Activated naive CD4-positive, alpha-beta T cell (primary cell): ENCODE measurements at regions not wholly inside any gene's neighbourhood (a gene's known extent, or its start where the extent isn't known, plus 50 kb on each side); places are given as distances from the start of the nearest gene placed in this dataset.
"Not testable (repeated sequence)": the region's sequence is repeated elsewhere in the genome, so short reads cannot be mapped to it uniquely, and the experiment has no call there.

Source experiments
- DNase-seq, 4 experiments: peaks; one replicate each; lab custom pipeline; 2025; lab: John Stamatoyannopoulos, UW

DNA sequence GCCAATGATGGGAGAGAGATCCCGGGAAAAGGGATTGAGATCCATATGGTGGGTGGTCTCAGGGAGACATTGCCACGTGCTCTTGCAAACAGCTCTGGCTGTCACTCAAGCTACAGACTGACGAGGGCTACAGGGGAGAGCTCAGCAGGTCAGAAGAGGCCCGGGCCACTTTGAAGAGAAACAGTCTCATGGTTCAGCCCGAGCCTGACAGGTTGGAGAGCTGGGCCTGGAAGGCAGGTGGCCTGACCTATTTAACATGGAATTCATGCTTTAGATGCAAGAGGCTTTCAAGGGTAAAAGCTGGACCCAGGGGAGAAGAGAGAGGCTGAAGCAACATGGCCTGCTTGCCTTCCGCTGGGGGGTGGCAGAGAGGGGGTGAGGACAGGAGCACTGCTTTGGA lies 81.0 kb upstream of the BRD7 start:
- no peak for DNase-seq

- DNase-seq = no peak
These were observed 80.2 kb upstream of the BRD7 start for GRCh38 chr16:50448981-50449380.

DNA sequence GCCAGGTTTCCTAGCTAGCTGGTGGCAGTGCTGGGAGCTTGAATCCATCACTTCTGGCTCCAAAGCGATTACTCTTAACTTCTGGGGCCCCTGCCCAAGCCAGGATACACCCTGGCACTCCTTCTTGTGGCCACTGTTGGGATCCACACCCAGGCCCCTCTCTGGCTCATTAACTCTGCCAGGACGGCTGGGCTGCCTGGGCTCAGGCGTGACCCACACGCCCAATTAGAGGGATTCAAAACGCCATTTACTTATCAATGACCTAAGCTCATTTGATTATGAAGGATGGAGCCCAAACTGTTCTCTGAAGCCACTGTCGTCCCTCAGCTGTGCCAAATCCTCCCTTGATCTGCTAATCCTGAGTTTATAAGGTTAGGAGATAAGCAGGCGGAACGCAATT lies 79.7 kb upstream of the BRD7 start:
- no peak for DNase-seq

GRCh38 chr16:50447386-50447785 lies 78.6 kb upstream of the BRD7 start:
- DNase-seq = not testable (repeated sequence)

DNA sequence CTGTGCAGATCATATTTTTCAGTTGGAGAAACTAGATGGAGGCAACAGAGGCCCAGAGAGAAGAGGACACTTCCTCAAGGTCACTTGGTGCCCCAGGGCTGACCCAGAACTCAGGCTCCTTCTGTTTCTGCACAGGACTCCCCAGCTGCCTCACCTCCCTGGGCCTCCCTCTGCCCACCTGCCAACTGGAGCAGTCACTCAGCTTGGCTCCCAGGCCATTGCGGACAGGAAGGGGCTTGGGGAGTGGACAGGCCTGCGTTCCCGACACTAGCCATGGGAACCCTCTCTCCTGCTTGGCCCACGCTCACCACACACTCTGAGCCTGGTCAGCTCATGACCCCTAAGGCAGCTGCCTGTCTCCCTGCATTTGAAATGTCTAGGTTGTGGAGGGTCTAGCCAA lies 78.1 kb upstream of the BRD7 start:
- no peak for DNase-seq

DNA sequence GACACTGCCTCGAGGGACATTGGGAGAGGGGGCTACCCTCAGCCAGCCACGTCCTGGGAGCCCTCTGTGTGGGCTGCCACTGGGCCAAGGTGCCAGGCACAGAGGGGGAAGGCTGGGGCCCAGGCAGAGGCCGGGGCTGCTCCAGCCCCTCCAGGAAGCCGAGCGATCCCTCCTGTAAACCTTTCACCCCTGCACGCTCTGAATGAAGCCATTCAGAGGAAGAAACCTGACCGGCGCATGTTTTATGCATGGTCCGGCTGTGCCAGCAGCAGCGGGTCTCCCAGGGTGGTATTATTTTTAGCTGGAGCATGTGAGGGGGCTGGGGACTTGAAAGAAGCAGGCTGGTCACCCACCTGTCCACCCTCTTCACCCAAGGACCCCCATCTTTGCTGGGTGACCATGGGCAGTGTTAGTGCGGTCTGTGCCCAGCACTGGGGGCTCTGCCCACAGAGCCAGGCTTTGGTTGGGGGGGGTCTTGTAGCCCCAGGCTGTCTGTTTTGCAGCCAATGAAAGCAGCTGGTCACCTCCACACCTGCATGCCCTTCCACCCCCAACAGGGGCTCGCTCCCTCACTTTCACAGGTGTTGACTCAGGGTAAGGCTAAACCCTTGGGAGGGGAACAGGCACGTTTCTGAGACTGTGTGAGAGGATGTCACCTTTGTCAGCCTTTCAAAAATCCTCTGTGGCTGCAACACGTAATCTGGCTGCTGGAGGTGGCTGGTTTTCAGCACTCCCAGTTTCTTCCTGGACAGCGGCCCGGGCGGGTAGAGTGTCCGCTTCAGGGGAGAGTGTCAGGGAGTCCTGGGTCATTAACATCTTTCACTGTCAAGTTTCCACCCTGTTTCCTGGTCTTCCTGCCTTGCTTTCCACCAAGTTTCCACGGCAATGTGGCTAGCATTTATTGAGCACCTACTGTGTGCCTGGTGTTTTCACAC lies 77.1 kb upstream of the BRD7 start:
- no peak for DNase-seq

DNA sequence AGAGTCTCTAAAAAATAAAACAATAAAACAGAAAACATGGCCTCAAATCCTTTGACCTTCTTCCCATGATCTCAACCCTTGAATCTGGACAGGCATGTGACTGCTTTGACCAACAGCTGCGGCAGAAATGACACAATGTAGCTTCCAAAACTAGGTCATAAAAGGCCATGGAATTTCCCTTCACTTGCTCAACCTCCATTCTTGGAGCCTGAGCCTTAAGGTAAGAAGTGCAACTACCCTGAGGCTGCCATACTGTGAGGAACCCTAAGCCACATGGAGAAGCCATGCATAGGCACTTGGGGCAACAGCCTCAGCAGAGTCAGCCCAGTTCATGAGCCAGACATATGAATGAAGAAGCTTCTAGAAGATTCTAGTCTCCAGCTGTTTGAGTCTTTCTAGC lies 75.7 kb upstream of the BRD7 start:
- DNase-seq = no peak

DNA sequence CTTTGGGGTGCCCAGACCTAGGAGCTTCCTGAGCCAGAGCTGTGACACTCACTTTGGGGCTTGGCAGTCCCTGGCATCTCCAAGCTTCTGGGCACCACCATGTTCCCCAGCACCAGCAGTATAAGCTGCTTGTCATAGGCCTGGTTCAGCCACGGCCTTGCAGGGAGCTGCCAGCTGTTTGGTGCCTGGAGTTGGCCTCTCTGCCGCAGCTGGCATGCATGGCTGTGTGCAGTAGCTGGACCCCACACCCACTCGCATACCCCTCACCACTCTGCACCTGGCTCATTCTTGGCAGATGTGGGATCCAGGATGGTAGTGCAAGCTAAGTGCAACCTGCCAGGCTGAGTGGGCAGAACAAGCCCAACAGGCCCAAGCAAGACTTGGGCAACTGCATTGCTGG lies 73.4 kb upstream of the BRD7 start:
- no peak for DNase-seq

- DNase-seq = no peak
These were observed 72.8 kb upstream of the BRD7 start for GRCh38 chr16:50441486-50442157.

DNA sequence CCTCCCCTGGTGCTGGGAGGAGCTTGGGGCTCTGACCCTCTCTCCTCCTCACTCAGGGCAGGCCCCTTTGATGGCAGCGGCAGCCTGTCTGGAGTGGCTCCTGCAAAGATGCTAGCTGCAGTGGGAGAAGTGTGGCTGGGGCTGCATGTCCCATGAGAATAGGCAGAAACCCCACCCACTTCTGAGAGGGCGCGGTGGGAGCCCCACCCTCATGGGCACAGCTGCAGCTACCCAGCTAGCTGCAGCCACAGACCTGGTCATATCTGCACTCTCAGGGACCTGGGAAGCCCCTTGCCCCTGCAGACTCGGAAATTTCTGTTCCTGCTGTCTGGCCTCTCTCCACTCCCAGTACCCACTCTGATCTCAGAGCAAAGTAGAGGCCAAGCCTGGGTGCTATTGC lies 72.2 kb upstream of the BRD7 start:
- no peak for DNase-seq

DNA sequence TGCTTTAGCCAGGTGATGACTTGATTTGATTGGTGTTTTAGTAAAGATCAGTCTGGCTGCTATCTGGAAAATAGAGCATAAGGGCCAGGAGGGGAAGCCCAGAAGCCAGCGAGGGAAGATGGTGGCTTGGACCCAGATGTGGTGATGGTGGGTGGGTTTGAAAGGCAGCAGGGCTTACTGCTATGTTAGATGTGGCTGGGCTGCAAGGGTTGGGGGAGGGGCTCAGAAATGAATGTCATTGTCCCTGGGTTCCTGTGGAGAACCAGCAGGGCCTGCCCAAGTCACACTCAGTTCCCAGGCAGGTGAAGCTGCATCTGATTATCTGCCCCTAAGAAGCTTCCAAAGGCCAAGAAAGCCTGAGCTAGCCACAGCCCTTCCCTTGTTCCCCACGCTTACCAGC lies 71.7 kb upstream of the BRD7 start:
- no peak for DNase-seq

- no peak for DNase-seq
These were observed 69.1 kb upstream of the BRD7 start for GRCh38 chr16:50437769-50438437.

DNA sequence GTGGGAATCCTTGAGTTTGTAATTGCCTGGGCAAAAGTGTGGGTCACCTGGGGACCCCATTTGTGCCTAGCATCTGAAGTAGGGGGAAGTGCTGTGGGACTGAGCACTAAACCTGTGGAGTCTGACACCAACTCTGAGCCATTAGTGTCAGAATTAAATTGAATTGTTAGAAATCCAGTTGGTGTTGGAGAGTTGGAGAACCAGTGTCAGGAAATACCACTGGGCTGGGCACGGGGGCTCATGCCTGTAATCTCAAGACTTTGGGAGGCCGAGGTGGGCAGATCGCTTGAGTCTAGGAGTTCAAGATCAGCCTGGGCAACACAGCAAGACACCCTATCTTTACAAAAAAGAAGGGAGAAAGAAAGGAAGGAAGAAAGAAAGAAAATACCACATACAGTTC lies 67.5 kb upstream of the BRD7 start:
- no peak for DNase-seq

GRCh38 chr16:50434872-50435478 lies 66.2 kb upstream of the BRD7 start:
- DNase-seq = no peak

GRCh38 chr16:50430076-50430475 lies 61.3 kb upstream of the BRD7 start:
- no peak for DNase-seq

DNA sequence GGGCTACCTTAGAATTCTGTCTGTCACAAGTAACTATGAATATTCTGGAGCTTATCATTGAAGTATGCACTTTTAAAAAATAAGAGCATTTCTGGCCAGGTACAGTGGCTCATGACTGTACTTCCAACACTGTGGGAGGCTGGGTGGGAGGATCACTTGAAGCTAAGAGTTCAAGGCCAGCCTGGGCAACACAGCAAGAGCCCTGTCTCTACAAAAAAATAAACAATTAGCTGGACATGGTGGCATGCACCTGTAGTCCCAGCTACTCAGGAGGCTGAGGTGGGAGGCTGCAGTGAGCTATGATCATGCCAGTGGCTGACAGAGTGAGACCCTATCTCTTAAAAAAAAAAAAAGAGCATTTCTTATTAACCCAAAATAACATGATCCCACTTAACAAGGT lies 60.0 kb upstream of the BRD7 start:
- DNase-seq = no peak

DNA sequence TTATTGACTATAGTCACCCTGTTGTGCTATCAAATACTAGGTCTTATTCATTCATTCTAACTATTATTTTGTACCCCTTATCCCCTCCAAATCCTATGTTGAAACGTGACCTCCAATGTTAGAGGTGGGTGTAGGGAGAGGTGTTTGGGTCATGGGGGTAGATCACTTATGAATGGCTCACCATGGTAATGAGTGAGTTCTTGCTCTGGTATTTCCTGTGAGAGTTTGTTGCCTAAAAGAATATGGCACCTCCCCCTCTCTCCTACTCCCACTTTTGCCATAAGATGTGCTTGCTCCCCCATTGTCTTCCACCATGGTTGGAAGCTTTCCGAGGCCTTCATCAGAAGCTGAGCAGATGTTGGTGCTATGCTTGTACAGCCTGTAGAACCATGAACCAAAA lies 59.3 kb upstream of the BRD7 start:
- no peak for DNase-seq

DNA sequence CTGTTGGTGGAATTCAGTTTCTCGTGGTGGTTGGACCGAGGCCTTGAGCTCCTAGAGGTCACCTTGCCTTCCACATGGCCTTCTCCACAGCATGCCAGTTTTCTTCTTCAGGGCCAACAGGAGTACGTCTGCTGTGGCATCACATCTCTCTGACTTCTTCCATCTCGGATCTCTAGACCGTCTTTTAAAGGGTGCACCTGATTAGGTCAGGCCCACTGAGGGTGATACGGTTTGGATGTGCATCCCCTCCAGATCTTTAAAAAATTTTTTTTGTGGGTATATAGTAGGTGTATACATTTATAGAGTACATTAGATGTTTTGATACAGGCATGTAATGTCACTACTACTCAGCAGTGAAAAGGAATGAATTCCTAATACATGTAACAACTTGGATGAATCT lies 58.3 kb upstream of the BRD7 start:
- no peak for DNase-seq

GRCh38 chr16:50425648-50426047 lies 56.9 kb upstream of the BRD7 start:
- no peak for DNase-seq

DNA sequence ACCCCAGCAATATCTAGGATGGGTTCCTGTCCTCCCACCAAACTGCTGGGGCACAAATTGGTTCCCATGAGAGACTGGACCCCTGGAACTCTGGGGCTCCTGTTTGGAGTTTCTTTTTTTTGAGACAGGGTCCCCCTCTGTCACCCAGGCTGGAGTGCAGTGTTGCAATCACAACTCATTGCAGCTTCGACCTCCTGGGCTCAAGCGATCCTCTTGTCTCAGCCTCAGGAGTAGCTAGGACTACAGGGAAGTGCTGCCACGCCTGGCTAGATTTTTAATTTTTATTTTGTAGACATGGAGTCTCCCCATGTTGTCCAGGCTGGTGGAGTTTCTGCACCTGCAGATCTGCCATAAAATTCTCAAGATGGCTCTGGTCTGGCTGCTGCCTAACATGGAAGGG lies 56.3 kb upstream of the BRD7 start:
- no peak for DNase-seq

- no peak for DNase-seq
These were observed 54.1 kb upstream of the BRD7 start for GRCh38 chr16:50422926-50423325.

GRCh38 chr16:50419116-50419515 lies 50.3 kb upstream of the BRD7 start:
- no peak for DNase-seq
